ENCODE measurements at regions not wholly inside any gene's neighbourhood (a gene's known extent, or its start where the extent isn't known, plus 50 kb on each side); places are given as distances from the start of the nearest gene placed in this dataset.

DNA sequence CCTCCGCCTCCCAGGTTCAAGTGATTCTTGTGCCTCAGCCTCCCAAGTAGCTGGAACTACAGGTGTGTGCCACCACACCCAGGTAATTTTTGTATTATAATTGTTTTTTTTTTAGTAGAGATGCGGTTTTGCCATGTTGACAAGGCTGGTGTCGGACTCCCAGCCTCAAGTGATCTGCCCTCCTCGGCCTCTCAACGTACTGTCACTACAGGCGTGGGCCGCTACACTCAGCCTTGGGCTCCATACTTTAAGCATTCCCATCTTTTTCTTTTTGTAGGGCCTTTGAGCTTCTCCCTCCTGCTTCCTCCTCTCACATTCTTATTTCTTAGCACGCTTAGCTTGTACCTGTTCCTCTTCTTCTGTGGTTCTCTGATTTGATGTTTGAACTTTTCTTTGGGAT, 62.8 kb downstream of the SERPINA3 start:
- no peak for TF ChIP-seq EZH2 (IDR thresholded peaks at IDR 0.05; ENCODE audit: borderline replicate concordance)
- TF ChIP-seq, protein P1, sequence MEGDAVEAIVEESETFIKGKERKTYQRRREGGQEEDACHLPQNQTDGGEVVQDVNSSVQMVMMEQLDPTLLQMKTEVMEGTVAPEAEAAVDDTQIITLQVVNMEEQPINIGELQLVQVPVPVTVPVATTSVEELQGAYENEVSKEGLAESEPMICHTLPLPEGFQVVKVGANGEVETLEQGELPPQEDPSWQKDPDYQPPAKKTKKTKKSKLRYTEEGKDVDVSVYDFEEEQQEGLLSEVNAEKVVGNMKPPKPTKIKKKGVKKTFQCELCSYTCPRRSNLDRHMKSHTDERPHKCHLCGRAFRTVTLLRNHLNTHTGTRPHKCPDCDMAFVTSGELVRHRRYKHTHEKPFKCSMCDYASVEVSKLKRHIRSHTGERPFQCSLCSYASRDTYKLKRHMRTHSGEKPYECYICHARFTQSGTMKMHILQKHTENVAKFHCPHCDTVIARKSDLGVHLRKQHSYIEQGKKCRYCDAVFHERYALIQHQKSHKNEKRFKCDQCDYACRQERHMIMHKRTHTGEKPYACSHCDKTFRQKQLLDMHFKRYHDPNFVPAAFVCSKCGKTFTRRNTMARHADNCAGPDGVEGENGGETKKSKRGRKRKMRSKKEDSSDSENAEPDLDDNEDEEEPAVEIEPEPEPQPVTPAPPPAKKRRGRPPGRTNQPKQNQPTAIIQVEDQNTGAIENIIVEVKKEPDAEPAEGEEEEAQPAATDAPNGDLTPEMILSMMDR (IDR thresholded peaks at IDR 0.05; ENCODE audit: poor library complexity), result no peak
- TF ChIP-seq EZH2phosphoT487 (IDR thresholded peaks at IDR 0.05; ENCODE audit: low read depth, severe bottlenecking, unreplicated experiment), result no peak
